ENCODE measurements at regions not wholly inside any gene's neighbourhood (a gene's known extent, or its start where the extent isn't known, plus 50 kb on each side); places are given as distances from the start of the nearest gene placed in this dataset.

DNA sequence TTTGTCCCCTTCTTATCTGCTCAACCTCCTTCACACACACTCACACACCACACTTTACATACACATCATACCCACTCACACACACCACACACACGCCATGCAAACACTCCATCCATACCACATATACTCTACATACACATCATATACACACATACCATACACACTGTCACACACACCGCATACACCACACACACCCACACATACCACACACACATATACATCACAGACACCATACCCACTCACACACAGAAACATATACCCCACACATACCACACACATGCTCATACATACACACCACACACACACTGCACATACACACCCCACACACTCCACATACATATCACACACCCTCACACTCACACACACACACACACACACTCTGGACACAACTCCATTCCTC lies 54.3 kb upstream of the ACP3 start:
- TF ChIP-seq EZH2 (IDR thresholded peaks at IDR 0.05) (no peak), EZH2phosphoT487 (IDR thresholded peaks at IDR 0.05) (no peak)
